H9 (cell line): ENCODE measurements at regions not wholly inside any gene's neighbourhood (a gene's known extent, or its start where the extent isn't known, plus 50 kb on each side); places are given as distances from the start of the nearest gene placed in this dataset.

Experiments
- DNase-seq: peaks from one replicate; pipeline ENCODE4 v3.0.0-alpha.2; 2017
- H2AFZ ChIP-seq: one replicate; pipeline ENCODE4 v1.6.1; 2013; ENCODE audit warnings: mild to moderate bottlenecking, low read length, control low read depth, moderate library complexity
- H2AK5ac ChIP-seq: 2 replicates; pipeline ENCODE4 v1.6.1; 2013; ENCODE audit warnings: low read length, control low read depth, mixed read lengths; ENCODE audit not compliant: insufficient read length
- H2BK120ac ChIP-seq: one replicate; pipeline ENCODE4 v1.6.1; 2013; ENCODE audit warnings: low read depth, mild to moderate bottlenecking, low read length, control low read depth, inconsistent platforms; ENCODE audit not compliant: poor library complexity, severe bottlenecking
- H2BK12ac ChIP-seq: 2 replicates; pipeline ENCODE4 v1.6.1; 2013; ENCODE audit warnings: low read length, control low read depth, mixed read lengths, low read depth; ENCODE audit not compliant: insufficient read length
- H2BK15ac ChIP-seq: 2 replicates; pipeline ENCODE4 v1.6.1; 2013; ENCODE audit warnings: low read depth, low read length, control low read depth
- H2BK20ac ChIP-seq: one replicate; pipeline ENCODE4 v1.6.1; 2013; ENCODE audit warnings: low read depth, mild to moderate bottlenecking, low read length, control low read depth, inconsistent platforms; ENCODE audit not compliant: poor library complexity, severe bottlenecking
- H2BK5ac ChIP-seq: 2 replicates; pipeline ENCODE4 v1.6.1; 2013; ENCODE audit warnings: low read length, control low read depth, mixed read lengths; ENCODE audit not compliant: insufficient read length
- H3K14ac ChIP-seq: 2 replicates; pipeline ENCODE4 v1.6.1; 2013; ENCODE audit warnings: low read length, control low read depth; ENCODE audit not compliant: insufficient read depth
- H3K18ac ChIP-seq: 2 replicates; pipeline ENCODE4 v1.6.1; 2013; ENCODE audit warnings: low read depth, mild to moderate bottlenecking, mixed read lengths, low read length, control low read depth; ENCODE audit not compliant: insufficient read length
- H3K23ac ChIP-seq: 2 replicates; pipeline ENCODE4 v1.6.1; 2013; ENCODE audit warnings: low read length, control low read depth, mixed read lengths, low read depth; ENCODE audit not compliant: insufficient read length
- H3K23me2 ChIP-seq: 2 replicates; pipeline ENCODE4 v1.6.1; 2013; ENCODE audit warnings: low read depth, mild to moderate bottlenecking, mixed read lengths, low read length, control low read depth; ENCODE audit not compliant: insufficient read length, poor library complexity, severe bottlenecking
- H3K27ac ChIP-seq: 2 replicates; pipeline ENCODE4 v1.5.1; 2013; ENCODE audit warnings: low read length, control low read depth, mixed read lengths, low read depth; ENCODE audit not compliant: insufficient read length
- H3K27me3 ChIP-seq: 2 replicates; pipeline ENCODE4 v1.6.1; 2013; ENCODE audit warnings: low read length, control low read depth, inconsistent platforms; ENCODE audit not compliant: insufficient read depth
- H3K4ac ChIP-seq: 2 replicates; pipeline ENCODE4 v1.6.1; 2013; ENCODE audit warnings: low read depth, mild to moderate bottlenecking, control low read depth, inconsistent platforms, low read length, moderate library complexity
- H3K4me1 ChIP-seq: 2 replicates; pipeline ENCODE4 v1.6.1; 2013; ENCODE audit warnings: low read length, control low read depth, inconsistent platforms; ENCODE audit not compliant: insufficient read depth
- H3K4me2 ChIP-seq: 2 replicates; pipeline ENCODE4 v1.6.1; 2013; ENCODE audit warnings: low read length, control low read depth, mixed read lengths; ENCODE audit not compliant: insufficient read length, insufficient read depth
- H3K56ac ChIP-seq: 2 replicates; pipeline ENCODE4 v1.6.1; 2013; ENCODE audit warnings: low read depth, mild to moderate bottlenecking, mixed read lengths, low read length, control low read depth; ENCODE audit not compliant: insufficient read length
- H3K79me1 ChIP-seq: 2 replicates; pipeline ENCODE4 v1.6.1; 2013; ENCODE audit warnings: low read depth, mild to moderate bottlenecking, moderate library complexity, low read length, control low read depth, inconsistent platforms; ENCODE audit not compliant: insufficient read depth, poor library complexity, severe bottlenecking
- H3K79me2 ChIP-seq: 2 replicates; pipeline ENCODE4 v1.6.1; 2013; ENCODE audit warnings: low read length, control low read depth, inconsistent platforms; ENCODE audit not compliant: insufficient read depth
- H3K9ac ChIP-seq: 2 replicates; pipeline ENCODE4 v1.6.1; 2013; ENCODE audit warnings: low read length, control low read depth, mixed read lengths; ENCODE audit not compliant: insufficient read length; ENCODE audit errors: extremely low read depth
- H3K9me3 ChIP-seq: one replicate; pipeline ENCODE4 v1.6.1; 2013; ENCODE audit warnings: low read depth, low read length, inconsistent platforms; ENCODE audit not compliant: control insufficient read depth
- H3T11ph ChIP-seq: one replicate; pipeline ENCODE4 v1.6.1; 2013; ENCODE audit warnings: mild to moderate bottlenecking, low read length, control low read depth, inconsistent platforms
- H4K20me1 ChIP-seq: one replicate; pipeline ENCODE4 v1.6.1; 2013; ENCODE audit not compliant: control insufficient read depth, insufficient read length, insufficient read depth
- H4K5ac ChIP-seq: 2 replicates; pipeline ENCODE4 v1.6.1; 2013; ENCODE audit warnings: low read depth, mild to moderate bottlenecking, mixed read lengths, low read length, control low read depth; ENCODE audit not compliant: insufficient read length
- H4K8ac ChIP-seq: replicated peaks from 2 replicates; pipeline ENCODE4 v1.6.1; 2013; ENCODE audit warnings: low read length, control low read depth, mixed read lengths, low read depth; ENCODE audit not compliant: insufficient read length
- H4K91ac ChIP-seq: 2 replicates; pipeline ENCODE4 v1.6.1; 2013; ENCODE audit warnings: low read depth, mild to moderate bottlenecking, moderate library complexity, mixed read lengths, low read length, control low read depth; ENCODE audit not compliant: insufficient read length
- H3K27ac Mint-ChIP-seq, 3 experiments: 2 replicates in 2 of 3; 3 replicates in 1 of 3; pipeline ENCODE4 v1.8.0; 2020 to 2021; ENCODE audit warnings: mixed read lengths in 3 of 3, mild to moderate bottlenecking in 1 of 3, moderate library complexity in 1 of 3
- H3K27me3 Mint-ChIP-seq: 2 replicates; pipeline ENCODE4 v1.8.0; 2021; ENCODE audit warnings: low read depth, mild to moderate bottlenecking, moderate library complexity, mixed read lengths
- H3K36me3 Mint-ChIP-seq, 3 experiments: 2 replicates in 2 of 3; 3 replicates in 1 of 3; pipeline ENCODE4 v1.8.0; 2020 to 2021; ENCODE audit warnings: low read depth in 3 of 3, mixed read lengths in 3 of 3; ENCODE audit not compliant: insufficient read depth in 1 of 3
- H3K4me1 Mint-ChIP-seq, 2 experiments: 2 replicates each; pipeline ENCODE4 v1.8.0; 2020; ENCODE audit warnings: mixed read lengths in 2 of 2
- H3K4me3 Mint-ChIP-seq, 2 experiments: 2 replicates in 1 of 2; 3 replicates in 1 of 2; pipeline ENCODE4 v1.8.0; 2020 to 2021; ENCODE audit warnings: mild to moderate bottlenecking in 2 of 2, mixed read lengths in 2 of 2, moderate library complexity in 1 of 2
- H3K9me3 Mint-ChIP-seq, 2 experiments: 2 replicates in 1 of 2; 3 replicates in 1 of 2; pipeline ENCODE4 v1.8.0; 2020; ENCODE audit warnings: mild to moderate bottlenecking in 2 of 2, mixed read lengths in 2 of 2, moderate library complexity in 1 of 2
- CTCF ChIP-seq: fragments of 200-600 bp; sonication (generic); conservative IDR thresholded peaks from 3 replicates; pipeline ENCODE4 v1.8.0; 2021; ENCODE audit warnings: antibody characterized with exemption, mild to moderate bottlenecking
- WGBS: extraction: QIAGEN DNeasy Blood & Tissue Kit; methylation state at CpG from one replicate; pipeline ENCODE4 v1.1.7; 2013; ENCODE audit warnings: missing lambda C conversion rate, low lambda C conversion rate, mixed read lengths; ENCODE audit not compliant: insufficient read length; ENCODE audit errors: extremely low coverage; 5-methylcytosine and 5-hydroxymethylcytosine counted together

GRCh38 chr7:92972441-92972840, 136.1 kb upstream of the CDK6 start:
- Histone ChIP-seq H4K5ac (no peak overlapping the region), H2BK20ac (no peak overlapping the region), H3K14ac (no peak overlapping the region), H4K8ac (no peak overlapping the region), H3K79me1 (no peaks in the 10 kb centered on the region), H2AFZ (no peak overlapping the region), H2BK15ac (no peak overlapping the region), H2AK5ac (no peak overlapping the region), H3K56ac (no peak overlapping the region), H3K4me1 (no peaks in the 10 kb centered on the region), H3K79me2 (no peaks in the 10 kb centered on the region), H2BK12ac (no peak overlapping the region), H3K27me3 (no peaks in the 10 kb centered on the region), H2BK120ac (no peak overlapping the region), H3K18ac (no peak overlapping the region), H3K9me3 (no peaks in the 10 kb centered on the region), H3K23ac (no peak overlapping the region), H3K4me2 (no peak overlapping the region), H3K4ac (no peak overlapping the region), H2BK5ac (no peak overlapping the region), H3T11ph (no peak overlapping the region), H4K20me1 (no peaks in the 10 kb centered on the region), H3K23me2 (no peaks in the 10 kb centered on the region), H3K27ac (no peak overlapping the region), H3K9ac (no peak overlapping the region), H4K91ac (no peak overlapping the region)
- Mint-ChIP-seq H3K27ac (no peak overlapping the region), H3K4me1 (peaks cover 4 to 6% of the 10 kb centered on the region in 2 experiments; a peak in 3 of 4 replicates), H3K36me3 (peaks cover 0 to 4% (median 0%) of the 10 kb centered on the region in 3 experiments; a peak in 1 of 7 replicates), H3K4me3 (no peak overlapping the region), H3K9me3 (peaks cover 4 to 9% of the 10 kb centered on the region in 2 experiments; a peak in 3 of 5 replicates), H3K27me3 (no peaks in the 10 kb centered on the region; the same call in none of the 2 replicates)
- no CpG with 5 or more reads among the region's 3 CpGs for WGBS
- DNase-seq: no peak
- TF ChIP-seq CTCF: no peak
